OCI-LY7 (cell line): ENCODE measurements at regions not wholly inside any gene's neighbourhood (a gene's known extent, or its start where the extent isn't known, plus 50 kb on each side); places are given as distances from the start of the nearest gene placed in this dataset.
"Not testable (repeated sequence)": the region's sequence is repeated elsewhere in the genome, so short reads cannot be mapped to it uniquely, and the experiment has no call there.

Experiments used
- BruUV-seq: library from RNA; stranded (reverse); fragments of 400-500 nt; replicated peaks from 2 replicates; lab custom pipeline; 2021; lab: Mats Ljungman, UMichigan
- CTCF ChIA-PET: fragments of 300-600 bp; sonication (Branson Sonifier 250); formaldehyde crosslinking; loops from one replicate; lab custom pipeline; 2022; ENCODE audit warnings: antibody characterized with exemption; ENCODE audit not compliant: unreplicated experiment; lab: Charles Lee
- POLR2A ChIA-PET: fragments of 300-600 bp; sonication (Branson Sonifier 250); formaldehyde crosslinking; loops from one replicate; lab custom pipeline; 2022; ENCODE audit warnings: antibody characterized with exemption; lab: Charles Lee
- DNase-seq: peaks from one replicate; pipeline ENCODE4 v3.0.0-alpha.2; 2015; ENCODE audit warnings: low spot score
- H2AFZ ChIP-seq: fragments of 200-600 bp; sonication (generic), shearing (Covaris generic); 2 replicates; pipeline ENCODE4 v1.6.1; 2014; ENCODE audit warnings: mild to moderate bottlenecking, antibody characterized with exemption, low read length, moderate library complexity
- H3K27ac ChIP-seq: fragments of 200-600 bp; sonication (generic); 2 replicates; pipeline ENCODE4 v1.5.1; 2014; ENCODE audit warnings: mixed run types, low read depth, mild to moderate bottlenecking, moderate library complexity, low read length, inconsistent platforms; ENCODE audit not compliant: poor library complexity, severe bottlenecking
- H3K36me3 ChIP-seq: fragments of 200-600 bp; sonication (generic); 2 replicates; pipeline ENCODE4 v1.6.1; 2014; ENCODE audit warnings: mild to moderate bottlenecking, antibody characterized with exemption, low read length, moderate library complexity, mixed read lengths; ENCODE audit not compliant: insufficient read depth
- H3K4me1 ChIP-seq: fragments of 200-600 bp; sonication (generic); 2 replicates; pipeline ENCODE4 v1.5.1; 2014; ENCODE audit warnings: mild to moderate bottlenecking, low read length; ENCODE audit not compliant: insufficient read depth, poor library complexity, severe bottlenecking
- H3K4me2 ChIP-seq: fragments of 200-600 bp; sonication (generic); 2 replicates; pipeline ENCODE4 v1.6.1; 2014; ENCODE audit warnings: mild to moderate bottlenecking, low read length
- H3K4me3 ChIP-seq: fragments of 200-600 bp; sonication (generic); 2 replicates; pipeline ENCODE4 v1.5.1; 2014; ENCODE audit warnings: mild to moderate bottlenecking, low read depth, low read length; ENCODE audit not compliant: poor library complexity, severe bottlenecking
- H3K79me2 ChIP-seq: fragments of 200-600 bp; sonication (generic); 2 replicates; pipeline ENCODE4 v1.6.1; 2016; ENCODE audit warnings: low read depth, mild to moderate bottlenecking, low read length, moderate library complexity, mixed read lengths; ENCODE audit not compliant: insufficient read depth
- H3K9me2 ChIP-seq: fragments of 200-600 bp; sonication (generic); 2 replicates; pipeline ENCODE4 v1.6.1; 2016; ENCODE audit warnings: mild to moderate bottlenecking, low read length, mixed read lengths; ENCODE audit not compliant: insufficient read depth
- H3K9me3 ChIP-seq: fragments of 200-600 bp; sonication (generic); 2 replicates; pipeline ENCODE4 v1.6.1; 2014; ENCODE audit warnings: mild to moderate bottlenecking, mixed run types, low read length, mixed read lengths
- H4K20me1 ChIP-seq: fragments of 200-600 bp; sonication (generic); 2 replicates; pipeline ENCODE4 v1.6.1; 2014; ENCODE audit warnings: mild to moderate bottlenecking, antibody characterized with exemption, low read length, moderate library complexity, mixed read lengths; ENCODE audit not compliant: insufficient read depth
- CTCF ChIP-seq: fragments of 200-600 bp; sonication (generic); conservative IDR thresholded peaks from 2 replicates; pipeline ENCODE4 v1.5.1; 2014; ENCODE audit warnings: mild to moderate bottlenecking, antibody characterized with exemption, low read length, moderate library complexity, mixed read lengths
- EZH2phosphoT487 ChIP-seq: fragments of 200-600 bp; sonication (generic); IDR thresholded peaks from 2 replicates; pipeline ENCODE4 v1.6.1; 2018; ENCODE audit warnings: low read depth, borderline replicate concordance, mild to moderate bottlenecking, mixed run types, antibody characterized with exemption, low read length, moderate library complexity, mixed read lengths
- intact Hi-C: fragments of 100-400 bp; cut with micrococcal nuclease; formaldehyde crosslinking; loops from one replicate; pipeline ENCODE4 v1.10.0; 2022; ENCODE audit not compliant: unreplicated experiment

- intact Hi-C loops: no loop called here
- H3K9me3 ChIP-seq: no peaks in the 10 kb centered on the region
- TF ChIP-seq CTCF: no peak
- no peak for TF ChIP-seq EZH2phosphoT487
- CTCF ChIA-PET: no interaction called here
- no peak for DNase-seq
- no peaks in the 10 kb centered on the region for H3K9me2 ChIP-seq
- no peak overlapping the region for H3K4me3 ChIP-seq
- H4K20me1 ChIP-seq: no peaks in the 10 kb centered on the region
- H3K27ac ChIP-seq: no peak overlapping the region
- no peak overlapping the region for H3K4me2 ChIP-seq
- H3K79me2 ChIP-seq: no peaks in the 10 kb centered on the region
- no peaks in the 10 kb centered on the region for H3K36me3 ChIP-seq
- no TSS peak for BruUV-seq
- POLR2A ChIA-PET: no interaction called here
- H3K4me1 ChIP-seq: no peaks in the 10 kb centered on the region
- H2AFZ ChIP-seq: no peak overlapping the region
Observed at GRCh38 chrX:33906971-33907370, 225.1 kb downstream of the FAM47A start.

GRCh38 chrX:33892670-33893069 is 239.4 kb downstream of the FAM47A start:
- no peak for DNase-seq
- CTCF ChIA-PET: no interaction called here
- no peaks in the 10 kb centered on the region for H3K4me1 ChIP-seq
- no peaks in the 10 kb centered on the region for H3K9me2 ChIP-seq
- no peak overlapping the region for H3K27ac ChIP-seq
- no peaks in the 10 kb centered on the region for H4K20me1 ChIP-seq
- H3K4me3 ChIP-seq: no peak overlapping the region
- H3K4me2 ChIP-seq: no peak overlapping the region
- POLR2A ChIA-PET: no interaction called here
- BruUV-seq: no TSS peak
- H2AFZ ChIP-seq: no peak overlapping the region
- no peaks in the 10 kb centered on the region for H3K36me3 ChIP-seq
- no peaks in the 10 kb centered on the region for H3K9me3 ChIP-seq
- H3K79me2 ChIP-seq: no peaks in the 10 kb centered on the region
- intact Hi-C loops: no loop called here
- TF ChIP-seq EZH2phosphoT487: no peak

- Histone ChIP-seq H2AFZ (no peak overlapping the region), H3K9me3 (no peaks in the 10 kb centered on the region), H3K36me3 (no peaks in the 10 kb centered on the region), H4K20me1 (no peaks in the 10 kb centered on the region), H3K4me1 (no peaks in the 10 kb centered on the region), H3K4me3 (no peak overlapping the region), H3K4me2 (no peak overlapping the region), H3K79me2 (no peaks in the 10 kb centered on the region), H3K9me2 (no peaks in the 10 kb centered on the region), H3K27ac (no peak overlapping the region)
- intact Hi-C loops: no loop called here
- POLR2A ChIA-PET: no interaction called here
- TF ChIP-seq CTCF (no peak), EZH2phosphoT487 (no peak)
- no TSS peak for BruUV-seq
- CTCF ChIA-PET: no interaction called here
- DNase-seq: no peak
Observed at GRCh38 chrX:33855251-33855650, 276.9 kb downstream of the FAM47A start.

GRCh38 chrX:33852146-33852545 is 280.0 kb downstream of the FAM47A start:
- H3K79me2 ChIP-seq, H2AFZ ChIP-seq, H3K36me3 ChIP-seq, BruUV-seq, H3K4me3 ChIP-seq, CTCF ChIA-PET, H4K20me1 ChIP-seq, H3K9me3 ChIP-seq, H3K4me1 ChIP-seq, intact Hi-C loops, H3K27ac ChIP-seq, DNase-seq, H3K4me2 ChIP-seq, H3K9me2 ChIP-seq: not testable (repeated sequence)
- POLR2A ChIA-PET: interaction anchor here (0.6 kb wide), 2 partner anchors 251 to 1628 kb away, joined by 3 to 4 read pairs; no protein-coding TSS in a partner anchor
